Suprapubic skin (tissue), 4 donors: ENCODE measurements at regions not wholly inside any gene's neighbourhood (a gene's known extent, or its start where the extent isn't known, plus 50 kb on each side); places are given as distances from the start of the nearest gene placed in this dataset.

Experiments
- EP300 ChIP-seq: sonication (generic); formaldehyde crosslinking; IDR thresholded peaks from one replicate; pipeline ENCODE4 v1.6.1; 2017; ENCODE audit warnings: antibody characterized with exemption
- POLR2A ChIP-seq, 2 donors: fragments of 450-650 bp; IDR thresholded peaks; one replicate each; pipeline ENCODE4 v1.6.1; 2017; ENCODE audit warnings: antibody characterized with exemption in 2 of 2, mild to moderate bottlenecking in 2 of 2, moderate library complexity in 2 of 2
- POLR2AphosphoS5 ChIP-seq, 3 donors: sonication (generic); formaldehyde crosslinking; IDR thresholded peaks; one replicate each; pipeline ENCODE4 v1.6.1; 2017; ENCODE audit warnings: antibody characterized with exemption in 3 of 3
- TF ChIP-seq, protein P1 (sequence below), 2 donors: fragments of 200-600 bp in 1 of 2; fragments of 450-650 bp in 1 of 2; sonication (generic) in 1 of 2; IDR thresholded peaks; one replicate each; pipeline ENCODE4 v1.5.1; 2016 to 2019; ENCODE audit warnings: antibody characterized with exemption in 2 of 2, mild to moderate bottlenecking in 1 of 2, moderate library complexity in 1 of 2

DNA sequence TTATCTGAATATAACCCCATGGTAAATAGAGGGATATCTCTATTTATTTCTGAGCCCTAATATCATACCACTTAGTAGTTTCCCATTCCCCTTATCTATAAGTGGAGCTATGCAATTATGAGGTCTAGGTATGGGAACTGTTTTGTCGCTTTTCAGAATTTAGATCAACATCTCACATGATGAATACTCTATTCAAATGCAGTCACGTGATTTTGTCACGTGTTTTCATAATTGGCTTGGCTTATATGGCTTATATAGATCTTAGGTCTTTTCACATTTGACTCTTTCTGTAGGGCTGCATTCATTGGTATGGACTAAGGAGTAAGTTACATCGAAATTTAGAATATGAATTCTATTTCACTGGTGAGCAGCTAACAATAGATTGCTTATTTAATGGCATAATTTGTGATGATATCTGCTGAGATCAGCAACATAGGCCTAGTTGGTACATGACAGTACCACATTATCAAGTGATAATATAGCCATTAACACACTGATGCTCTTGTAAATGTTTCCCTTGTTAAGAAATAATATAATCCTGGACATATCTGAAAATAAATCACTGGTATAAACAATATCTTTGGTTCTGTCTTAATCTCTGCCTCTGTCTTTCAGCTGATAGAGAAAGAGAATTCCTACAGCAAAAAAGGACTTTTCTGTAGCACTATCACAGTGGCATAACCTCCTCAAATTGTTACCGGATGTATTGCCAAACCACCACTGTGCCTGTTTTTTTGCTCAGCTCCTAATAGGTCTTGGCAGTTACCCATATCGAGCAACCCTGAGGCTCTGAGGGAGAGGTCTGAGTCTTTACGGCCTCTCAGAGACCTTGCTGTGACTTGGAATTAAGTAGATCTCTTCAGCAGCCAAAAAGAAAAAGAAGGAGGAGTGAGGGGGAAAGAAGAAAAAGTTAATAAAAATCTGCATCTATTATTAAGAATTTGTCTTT, 357.1 kb downstream of the ZPLD1 start:
- TF ChIP-seq POLR2A (IDR thresholded peaks at IDR 0.05) (no peak), EP300 (no peak), POLR2AphosphoS5 (IDR thresholded peaks at IDR 0.05) (no peak)
- TF ChIP-seq, protein P1, sequence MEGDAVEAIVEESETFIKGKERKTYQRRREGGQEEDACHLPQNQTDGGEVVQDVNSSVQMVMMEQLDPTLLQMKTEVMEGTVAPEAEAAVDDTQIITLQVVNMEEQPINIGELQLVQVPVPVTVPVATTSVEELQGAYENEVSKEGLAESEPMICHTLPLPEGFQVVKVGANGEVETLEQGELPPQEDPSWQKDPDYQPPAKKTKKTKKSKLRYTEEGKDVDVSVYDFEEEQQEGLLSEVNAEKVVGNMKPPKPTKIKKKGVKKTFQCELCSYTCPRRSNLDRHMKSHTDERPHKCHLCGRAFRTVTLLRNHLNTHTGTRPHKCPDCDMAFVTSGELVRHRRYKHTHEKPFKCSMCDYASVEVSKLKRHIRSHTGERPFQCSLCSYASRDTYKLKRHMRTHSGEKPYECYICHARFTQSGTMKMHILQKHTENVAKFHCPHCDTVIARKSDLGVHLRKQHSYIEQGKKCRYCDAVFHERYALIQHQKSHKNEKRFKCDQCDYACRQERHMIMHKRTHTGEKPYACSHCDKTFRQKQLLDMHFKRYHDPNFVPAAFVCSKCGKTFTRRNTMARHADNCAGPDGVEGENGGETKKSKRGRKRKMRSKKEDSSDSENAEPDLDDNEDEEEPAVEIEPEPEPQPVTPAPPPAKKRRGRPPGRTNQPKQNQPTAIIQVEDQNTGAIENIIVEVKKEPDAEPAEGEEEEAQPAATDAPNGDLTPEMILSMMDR (IDR thresholded peaks at IDR 0.05) = no peak
